HepG2 (cell line): ENCODE measurements at regions not wholly inside any gene's neighbourhood (a gene's known extent, or its start where the extent isn't known, plus 50 kb on each side); places are given as distances from the start of the nearest gene placed in this dataset.

Source experiments
- ATAC-seq: fragments of 200-7000 bp; cut with Tn5 transposase; 3 replicates; pipeline ENCODE4 v1.9.1; 2020; ENCODE audit warnings: mild to moderate bottlenecking, moderate library complexity
- BruUV-seq: library from RNA; stranded (reverse); fragments of 400-500 nt; replicated peaks from 2 replicates; lab custom pipeline; 2021; lab: Mats Ljungman, UMichigan
- CTCF ChIA-PET: fragments of 300-600 bp; formaldehyde crosslinking; extraction: SDS; loops from one replicate; lab custom pipeline; 2021; ENCODE audit warnings: low total read pairs, inconsistent platforms, low intra/inter-chr PET ratio; lab: Yijun Ruan, JAX
- POLR2A ChIA-PET: fragments of 350-600 bp; sonication (Branson Sonifier 250); formaldehyde crosslinking; loops from one replicate; lab custom pipeline; 2020; ENCODE audit warnings: antibody characterized with exemption, inconsistent platforms; lab: Yijun Ruan, JAX
- DNase-seq: peaks from one replicate; pipeline ENCODE4 v3.0.0-alpha.2; 2015; ENCODE audit warnings: low spot score
- FAIRE-seq: peaks from 3 replicates; lab custom pipeline; 2011; peaks lifted over from hg19 to GRCh38; lab: Jason Lieb, UNC
- H2AFZ ChIP-seq: one replicate; pipeline ENCODE4 v1.6.1; 2011; ENCODE audit warnings: low read length, inconsistent platforms
- H3K27ac ChIP-seq: fragments of 300-600 bp; 3 replicates; pipeline ENCODE4 v1.8.0; 2011; ENCODE audit warnings: mixed run types, mild to moderate bottlenecking, mixed read lengths, low read length, inconsistent platforms; ENCODE audit not compliant: insufficient read depth; ENCODE audit errors: extremely low read length
- H3K27me3 ChIP-seq, 2 experiments: fragments of 200-600 bp in 1 of 2; 2 replicates in 1 of 2; 3 replicates in 1 of 2; pipeline versions ENCODE4 v1.6.0 to v1.8.0; 2011; ENCODE audit warnings: low read length in 2 of 2, mild to moderate bottlenecking in 2 of 2, moderate library complexity in 2 of 2, inconsistent platforms in 1 of 2; ENCODE audit not compliant: insufficient read depth in 2 of 2, control insufficient read depth in 1 of 2
- H3K36me3 ChIP-seq, 2 experiments: fragments of 200-600 bp in 1 of 2; replicated peaks in 1 of 2; 2 replicates in 1 of 2; 3 replicates in 1 of 2; pipeline versions ENCODE4 v1.5.1 to v1.8.0; 2011; ENCODE audit warnings: low read length in 2 of 2, inconsistent platforms in 1 of 2; ENCODE audit not compliant: insufficient read depth in 2 of 2, control insufficient read depth in 1 of 2
- H3K4me1 ChIP-seq: 2 replicates; pipeline ENCODE4 v1.5.1; 2012; ENCODE audit warnings: low read length, inconsistent platforms; ENCODE audit not compliant: insufficient read depth
- H3K4me2 ChIP-seq: 2 replicates; pipeline ENCODE4 v1.6.0; 2011; ENCODE audit warnings: low read depth, low read length, inconsistent platforms
- H3K4me3 ChIP-seq, 3 experiments: fragments of 200-600 bp in 1 of 3; sonication (generic), shearing (Covaris generic) in 1 of 3; replicated peaks in 1 of 3; 2 replicates each; pipeline ENCODE4 v1.5.1; 2011 to 2016; ENCODE audit warnings: low read length in 3 of 3, inconsistent platforms in 2 of 3, low read depth in 2 of 3, mild to moderate bottlenecking in 2 of 3, control low read depth in 1 of 3, mixed read lengths in 1 of 3; ENCODE audit not compliant: insufficient read depth in 1 of 3
- H3K79me2 ChIP-seq: one replicate; pipeline ENCODE4 v1.6.1; 2011; ENCODE audit warnings: low read length, inconsistent platforms; ENCODE audit not compliant: insufficient read depth
- H3K9ac ChIP-seq: 2 replicates; pipeline ENCODE4 v1.6.0; 2011; ENCODE audit warnings: mild to moderate bottlenecking, low read depth, low read length, inconsistent platforms; ENCODE audit not compliant: insufficient read depth
- H3K9me3 ChIP-seq: 2 replicates; pipeline ENCODE4 v1.5.1; 2012; ENCODE audit warnings: mild to moderate bottlenecking, low read length
- H4K20me1 ChIP-seq: 2 replicates; pipeline ENCODE4 v1.6.0; 2011; ENCODE audit warnings: inconsistent platforms, mild to moderate bottlenecking, low read length, moderate library complexity; ENCODE audit not compliant: insufficient read depth
- DNMT3B ChIP-seq: conservative IDR thresholded peaks from 2 replicates; pipeline ENCODE4 v1.6.1; 2016; ENCODE audit warnings: missing biosample characterization, control low read depth
- HDAC1 ChIP-seq: sonication (generic); formaldehyde crosslinking; IDR thresholded peaks from 2 replicates; pipeline ENCODE4 v1.5.1; 2020; ENCODE audit warnings: mild to moderate bottlenecking, missing genetic modification reagents
- RARG ChIP-seq: sonication (generic); formaldehyde crosslinking; IDR thresholded peaks from 2 replicates; pipeline ENCODE4 v1.4.0; 2020; ENCODE audit warnings: low read depth, mild to moderate bottlenecking, missing genetic modification reagents
- SKIL ChIP-seq: sonication (generic); formaldehyde crosslinking; IDR thresholded peaks from 2 replicates; pipeline ENCODE4 v1.8.0; 2022; ENCODE audit warnings: missing genetic modification reagents, mild to moderate bottlenecking, moderate library complexity, borderline replicate concordance
- SP2 ChIP-seq: sonication (generic); formaldehyde crosslinking; IDR thresholded peaks from 2 replicates; pipeline ENCODE4 v1.5.1; 2020; ENCODE audit warnings: mild to moderate bottlenecking, missing genetic modification reagents
- SRF ChIP-seq: IDR thresholded peaks from 2 replicates; pipeline ENCODE4 v1.6.1; 2011; ENCODE audit warnings: mild to moderate bottlenecking, low read depth, low read length, moderate library complexity
- STAG1 ChIP-seq: sonication (generic); formaldehyde crosslinking; IDR thresholded peaks from 2 replicates; pipeline ENCODE4 v1.4.0; 2020; ENCODE audit warnings: missing genetic modification reagents
- TAF1 ChIP-seq: sonication (generic); formaldehyde crosslinking; IDR thresholded peaks from 2 replicates; pipeline ENCODE4 v1.4.0; 2020; ENCODE audit warnings: missing genetic modification reagents
- ZNF451 ChIP-seq: sonication (generic); formaldehyde crosslinking; IDR thresholded peaks from 2 replicates; pipeline ENCODE4 v1.5.0; 2020; ENCODE audit warnings: mild to moderate bottlenecking, missing genetic modification reagents
- ZNF644 ChIP-seq: IDR thresholded peaks from 2 replicates; pipeline ENCODE4 v1.6.1; 2016; ENCODE audit warnings: low read depth
- ZNF646 ChIP-seq: sonication (generic); formaldehyde crosslinking; IDR thresholded peaks from 2 replicates; pipeline ENCODE4 v1.9.0; 2021; ENCODE audit warnings: mild to moderate bottlenecking, missing genetic modification reagents
- ZNF781 ChIP-seq: sonication (generic); formaldehyde crosslinking; IDR thresholded peaks from 2 replicates; pipeline ENCODE4 v1.5.1; 2020; ENCODE audit warnings: borderline replicate concordance, mild to moderate bottlenecking, missing genetic modification reagents; ENCODE audit errors: not compliant biosample characterization
- WGBS: methylation state at CpG from one replicate; pipeline ENCODE4 v1.1.6; 2017; ENCODE audit warnings: low lambda C conversion rate; 5-methylcytosine and 5-hydroxymethylcytosine counted together
- in situ Hi-C: cut with HindIII; loops from 2 replicates; pipeline ENCODE4 v1.10.0; 2017; ENCODE audit warnings: low pct_unique_long_range_greater_than_20kb; ENCODE audit not compliant: extremely low pct_ligation_motif_present
- intact Hi-C: fragments of 100-400 bp; cut with micrococcal nuclease; formaldehyde crosslinking; loops from one replicate; pipeline ENCODE4 v1.10.0; 2022; ENCODE audit not compliant: unreplicated experiment
- TF ChIP-seq, protein P1 (sequence below): sonication (generic); formaldehyde crosslinking; IDR thresholded peaks from 2 replicates; pipeline ENCODE4 v1.9.0; 2021; ENCODE audit warnings: missing genetic modification reagents, borderline replicate concordance

DNA sequence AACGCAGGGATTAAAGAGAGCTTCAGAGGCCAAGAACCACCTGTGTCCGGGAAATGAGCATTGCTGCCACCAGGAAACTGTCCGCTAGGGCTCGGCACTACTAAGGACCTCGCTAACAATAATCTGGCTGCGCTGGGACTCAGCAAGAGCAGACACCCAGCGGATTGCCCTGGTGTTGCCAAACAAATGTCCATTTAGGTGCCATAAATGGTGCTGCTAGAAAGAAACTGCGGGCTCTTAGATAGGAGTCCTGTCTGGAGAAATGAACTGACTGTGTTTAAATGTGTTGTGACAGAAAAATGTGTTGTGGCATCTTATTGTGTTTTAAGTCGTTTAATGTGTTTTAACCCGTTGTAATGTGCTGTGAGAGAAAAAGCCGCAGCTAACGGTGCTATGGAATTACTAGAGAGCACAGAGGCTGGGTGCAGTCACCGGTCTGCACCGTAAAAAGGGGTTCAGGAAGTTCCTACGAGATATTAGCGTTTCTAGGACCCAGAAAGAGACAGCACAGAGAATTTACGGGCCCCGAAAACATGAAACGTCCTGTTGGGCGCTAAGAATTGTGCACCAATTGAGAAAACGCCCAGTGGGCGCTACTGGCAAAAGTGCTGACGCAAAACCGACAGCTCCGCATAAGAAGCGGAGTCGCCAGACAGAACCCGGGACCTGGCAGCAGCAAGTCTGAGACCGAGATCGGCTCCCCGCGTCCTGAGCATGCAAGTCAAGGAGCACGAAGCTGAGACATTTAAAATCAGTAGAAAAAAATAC, 90.6 kb downstream of the ANXA2R start (continued):
- 0 out of 2 replicates have a peak, but pooled peaks have one; percentile 50 for TF ChIP-seq SRF
- TF ChIP-seq STAG1 (CRISPR knock-in tag), result peak; percentile 32; the same call in 1 of the 2 replicates
- TF ChIP-seq SKIL (CRISPR knock-in tag), result no peak
- TF ChIP-seq ZNF644 (CRISPR knock-in tag), result no peak
- no peak for TF ChIP-seq ZNF781 (CRISPR knock-in tag)
- no peak for TF ChIP-seq TAF1 (CRISPR knock-in tag)

GRCh38 chr5:42948961-42949347, 91.2 kb downstream of the ANXA2R start:
- intact Hi-C loops (loop anchor here (5.0 kb wide), 1 partner anchor 48 kb away; no protein-coding TSS in a partner anchor), in situ Hi-C loops (no loop called here)
- ATAC-seq (no peak), FAIRE-seq (no peak), DNase-seq (no peak)
- no peaks in the 10 kb centered on the region for H3K36me3 ChIP-seq
- no peak overlapping the region for H3K9ac ChIP-seq
- CTCF ChIA-PET, result no interaction called here
- 42% methylated on average over 10 of the region's 10 CpGs for WGBS
- no peaks in the 10 kb centered on the region for H3K4me1 ChIP-seq
- H3K27me3 ChIP-seq, result peaks cover 2% of the 10 kb centered on the region in 2 experiments; a peak in 3 of 5 replicates
- no peaks in the 10 kb centered on the region for H3K79me2 ChIP-seq
- H3K4me2 ChIP-seq, result peak overlapping the region; percentile 25
- no peak overlapping the region for H2AFZ ChIP-seq
- H3K4me3 ChIP-seq, result no peak overlapping the region; a peak in 1 of 6 replicates
- BruUV-seq, result no TSS peak
- POLR2A ChIA-PET, result interaction anchor here (0.5 to 1.1 kb wide), 4 partner anchors 32 to 116 kb away, joined by 3 read pairs; no protein-coding TSS in a partner anchor
- no peaks in the 10 kb centered on the region for H3K9me3 ChIP-seq
- no peaks in the 10 kb centered on the region for H4K20me1 ChIP-seq
- no peak for TF ChIP-seq ZNF646 (CRISPR knock-in tag)
- no peak for TF ChIP-seq HDAC1 (CRISPR knock-in tag)
- no peak for TF ChIP-seq SP2 (CRISPR knock-in tag)
- no peak for TF ChIP-seq DNMT3B (CRISPR knock-in tag)
- TF ChIP-seq RARG (CRISPR knock-in tag), result no peak
- TF ChIP-seq ZNF451, result no peak
- TF ChIP-seq, protein P1, sequence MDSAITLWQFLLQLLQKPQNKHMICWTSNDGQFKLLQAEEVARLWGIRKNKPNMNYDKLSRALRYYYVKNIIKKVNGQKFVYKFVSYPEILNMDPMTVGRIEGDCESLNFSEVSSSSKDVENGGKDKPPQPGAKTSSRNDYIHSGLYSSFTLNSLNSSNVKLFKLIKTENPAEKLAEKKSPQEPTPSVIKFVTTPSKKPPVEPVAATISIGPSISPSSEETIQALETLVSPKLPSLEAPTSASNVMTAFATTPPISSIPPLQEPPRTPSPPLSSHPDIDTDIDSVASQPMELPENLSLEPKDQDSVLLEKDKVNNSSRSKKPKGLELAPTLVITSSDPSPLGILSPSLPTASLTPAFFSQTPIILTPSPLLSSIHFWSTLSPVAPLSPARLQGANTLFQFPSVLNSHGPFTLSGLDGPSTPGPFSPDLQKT (CRISPR knock-in tag), result no peak
- TF ChIP-seq, all 625 proteins: peak for 0
- no peak overlapping the region for H3K27ac ChIP-seq
